ENCODE measurements at regions not wholly inside any gene's neighbourhood (a gene's known extent, or its start where the extent isn't known, plus 50 kb on each side); places are given as distances from the start of the nearest gene placed in this dataset.

DNA sequence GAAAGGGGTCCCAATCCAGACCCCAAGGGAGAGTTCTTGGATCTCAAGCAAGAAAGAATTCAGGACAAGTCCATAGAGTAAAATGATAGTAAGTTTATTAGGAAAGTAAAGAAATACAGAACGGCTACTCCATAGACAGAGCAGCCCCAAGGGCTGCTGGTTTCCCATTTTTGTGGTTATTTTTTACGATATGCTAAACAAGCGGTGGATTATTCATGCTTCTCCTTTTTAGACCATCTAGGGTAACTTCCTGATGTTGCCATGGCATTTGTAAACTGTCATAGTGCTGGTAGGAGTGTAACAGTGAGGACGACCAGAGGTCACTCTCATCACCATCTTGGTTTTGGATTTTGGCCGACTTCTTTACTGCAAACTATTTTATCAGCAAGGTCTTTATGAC, 1033.4 kb downstream of the SORCS3 start:
- ATAC-seq: no peak
- Mint-ChIP-seq H3K4me3 (no peak overlapping the region), H3K36me3 (no peaks in the 10 kb centered on the region), H3K27me3 (no peaks in the 10 kb centered on the region), H3K9me3 (peaks cover 7% of the 10 kb centered on the region), H3K27ac (no peak overlapping the region), H3K4me1 (no peaks in the 10 kb centered on the region)

DNA sequence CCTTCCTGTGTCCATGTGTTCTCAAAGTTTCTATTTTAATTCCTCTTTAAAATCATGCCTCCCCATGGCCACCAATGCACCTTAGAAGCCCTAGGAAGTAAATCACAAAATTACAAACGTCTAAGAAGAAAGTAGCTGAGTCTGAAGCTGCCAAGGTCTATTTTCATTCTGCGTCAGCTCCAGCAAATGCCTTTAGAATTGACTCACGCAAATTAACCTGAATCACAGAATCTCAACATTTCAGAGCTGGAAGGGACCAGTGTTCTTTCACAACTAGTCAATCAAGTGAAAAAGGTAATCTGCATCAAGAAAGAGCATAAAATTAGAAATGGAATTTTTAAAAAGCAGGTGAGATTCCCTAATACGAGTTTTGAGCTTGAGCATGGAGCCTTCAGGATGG, 1017.6 kb downstream of the SORCS3 start:
- no peaks in the 10 kb centered on the region for H3K27me3 Mint-ChIP-seq
- peaks cover 8% of the 10 kb centered on the region for H3K9me3 Mint-ChIP-seq
- H3K4me1 Mint-ChIP-seq: no peaks in the 10 kb centered on the region
- H3K4me3 Mint-ChIP-seq: no peak overlapping the region
- no peak for ATAC-seq
- no peak overlapping the region for H3K27ac Mint-ChIP-seq
- H3K36me3 Mint-ChIP-seq: no peaks in the 10 kb centered on the region

DNA sequence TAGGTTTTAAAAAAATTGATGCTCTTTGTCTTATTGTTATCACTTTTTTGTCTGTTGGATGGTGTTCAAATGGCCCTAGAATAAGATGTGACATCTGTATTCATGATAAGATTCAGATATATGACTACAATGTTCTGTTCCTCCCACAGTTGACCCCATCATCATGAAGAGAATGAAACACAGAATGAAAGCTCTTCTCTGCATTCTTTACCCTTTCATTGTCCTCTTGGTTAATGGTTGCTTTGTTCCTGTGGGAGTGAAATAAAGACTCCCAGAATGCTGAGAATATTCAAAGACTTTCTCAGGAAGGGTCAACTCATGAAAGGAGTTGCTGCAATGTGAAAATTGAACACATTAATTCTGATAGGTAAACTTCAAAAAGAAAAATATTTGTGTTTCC, 1015.8 kb downstream of the SORCS3 start:
- ATAC-seq: no peak
- Mint-ChIP-seq H3K36me3 (no peaks in the 10 kb centered on the region), H3K27me3 (no peaks in the 10 kb centered on the region), H3K9me3 (peaks cover 6% of the 10 kb centered on the region), H3K4me1 (no peaks in the 10 kb centered on the region), H3K4me3 (no peak overlapping the region), H3K27ac (no peak overlapping the region)

DNA sequence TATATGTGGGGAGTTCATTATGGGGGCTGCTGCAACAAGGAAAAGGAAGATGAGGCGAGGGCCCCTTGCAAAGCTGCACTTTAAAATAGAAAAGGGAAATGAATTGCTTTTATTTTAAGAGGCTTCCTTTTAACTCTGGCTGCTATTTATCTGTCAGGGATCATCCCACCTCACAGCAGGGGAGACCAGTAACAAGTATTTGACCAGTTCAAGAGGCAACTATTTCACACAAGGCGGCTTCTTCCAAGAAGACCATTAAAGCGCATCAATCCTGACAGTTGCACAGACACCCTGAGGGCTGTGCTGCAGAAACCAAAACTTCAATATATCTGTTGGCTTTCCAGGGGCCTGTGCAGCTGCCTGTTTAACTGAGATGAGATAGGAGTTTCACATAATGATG, 1009.2 kb downstream of the SORCS3 start:
- H3K36me3 Mint-ChIP-seq: no peaks in the 10 kb centered on the region
- no peak overlapping the region for H3K27ac Mint-ChIP-seq
- no peaks in the 10 kb centered on the region for H3K4me1 Mint-ChIP-seq
- H3K4me3 Mint-ChIP-seq: no peak overlapping the region
- no peaks in the 10 kb centered on the region for H3K27me3 Mint-ChIP-seq
- no peak for ATAC-seq
- no peaks in the 10 kb centered on the region for H3K9me3 Mint-ChIP-seq

DNA sequence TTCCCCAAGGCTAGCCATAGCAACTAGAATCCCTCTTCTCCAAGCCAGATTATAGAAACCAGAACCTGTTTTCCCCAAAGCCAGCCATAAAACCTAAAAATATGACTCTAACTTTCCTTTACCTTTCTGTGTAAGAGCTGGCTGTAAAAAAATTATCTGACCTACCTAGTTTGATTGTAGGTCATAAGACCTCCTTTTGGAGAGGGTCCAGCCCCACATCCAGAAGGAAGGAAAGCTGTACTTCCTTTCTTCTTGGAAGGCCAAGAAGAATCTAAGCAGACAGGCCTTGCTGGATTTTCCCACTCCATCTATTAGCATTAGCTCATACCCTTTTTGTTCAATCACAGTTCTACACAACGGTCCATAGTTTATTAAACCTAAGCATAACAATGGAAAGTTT, 1006.3 kb downstream of the SORCS3 start:
- Mint-ChIP-seq H3K4me1 (no peaks in the 10 kb centered on the region), H3K9me3 (no peaks in the 10 kb centered on the region), H3K27me3 (no peaks in the 10 kb centered on the region), H3K4me3 (no peak overlapping the region), H3K36me3 (no peaks in the 10 kb centered on the region), H3K27ac (no peak overlapping the region)
- no peak for ATAC-seq

DNA sequence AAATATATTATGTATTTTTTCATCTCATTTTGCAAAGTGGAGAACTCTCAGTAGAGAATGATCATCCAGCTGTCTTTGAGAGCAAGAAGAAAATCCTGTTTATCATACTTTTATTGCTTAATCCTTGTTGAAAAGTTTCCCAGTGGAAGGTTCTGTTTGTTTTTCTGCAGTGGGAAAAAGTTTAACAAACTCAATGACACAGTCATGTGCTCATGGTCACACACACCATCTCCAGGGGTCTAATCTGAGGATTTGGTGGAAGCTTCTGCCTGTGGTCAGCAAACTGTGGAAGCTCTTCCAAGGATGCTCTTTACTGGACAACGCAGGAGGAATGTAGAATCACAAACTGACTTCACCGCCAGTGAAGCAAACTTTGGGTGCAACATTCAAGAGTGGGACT, 1003.9 kb downstream of the SORCS3 start:
- Mint-ChIP-seq H3K36me3 (no peaks in the 10 kb centered on the region), H3K4me1 (no peaks in the 10 kb centered on the region), H3K27ac (no peak overlapping the region), H3K27me3 (no peaks in the 10 kb centered on the region), H3K9me3 (no peaks in the 10 kb centered on the region), H3K4me3 (no peak overlapping the region)
- ATAC-seq: no peak

DNA sequence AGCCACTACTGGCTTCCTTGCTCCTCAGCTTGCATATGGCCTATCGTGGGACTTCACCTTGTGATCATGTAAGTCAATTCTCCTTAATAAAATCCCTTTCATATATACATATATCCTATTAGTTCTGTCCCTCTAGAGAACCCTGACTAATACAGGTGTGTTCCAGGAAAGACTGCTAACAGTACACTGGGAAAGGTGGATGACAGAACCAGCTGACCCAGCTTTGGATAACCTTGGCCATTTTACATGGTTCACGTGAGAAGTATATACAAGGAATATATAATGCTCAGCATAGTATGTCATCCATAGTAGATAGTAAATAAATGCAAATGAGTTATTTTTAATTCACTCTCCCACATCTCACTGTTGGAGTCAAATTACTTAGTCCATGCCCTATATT, 1003.5 kb downstream of the SORCS3 start:
- no peak overlapping the region for H3K27ac Mint-ChIP-seq
- H3K9me3 Mint-ChIP-seq: no peaks in the 10 kb centered on the region
- H3K4me1 Mint-ChIP-seq: no peaks in the 10 kb centered on the region
- H3K4me3 Mint-ChIP-seq: no peak overlapping the region
- ATAC-seq: no peak
- no peaks in the 10 kb centered on the region for H3K36me3 Mint-ChIP-seq
- no peaks in the 10 kb centered on the region for H3K27me3 Mint-ChIP-seq

DNA sequence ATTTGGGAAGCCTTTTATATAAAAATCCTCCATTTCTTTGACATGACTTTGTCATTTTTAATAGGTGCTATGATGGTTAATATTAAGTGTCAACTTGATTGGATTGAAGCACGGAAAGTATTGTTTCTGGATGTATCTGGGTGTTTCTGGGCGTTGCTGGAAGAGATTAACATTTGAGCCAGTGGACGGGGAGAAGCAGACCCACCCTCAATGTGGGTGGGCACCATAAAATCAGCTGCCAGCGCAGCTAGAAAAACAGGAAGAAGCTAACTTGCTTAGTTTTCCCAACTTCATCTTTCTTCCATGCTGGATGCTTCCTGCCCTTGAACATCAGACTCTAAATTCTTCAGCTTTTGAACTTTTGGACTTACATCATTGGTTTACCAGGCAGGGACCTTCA, 1003.0 kb downstream of the SORCS3 start:
- no peaks in the 10 kb centered on the region for H3K27me3 Mint-ChIP-seq
- no peaks in the 10 kb centered on the region for H3K36me3 Mint-ChIP-seq
- no peaks in the 10 kb centered on the region for H3K9me3 Mint-ChIP-seq
- no peak overlapping the region for H3K4me3 Mint-ChIP-seq
- no peak for ATAC-seq
- no peak overlapping the region for H3K27ac Mint-ChIP-seq
- no peaks in the 10 kb centered on the region for H3K4me1 Mint-ChIP-seq

DNA sequence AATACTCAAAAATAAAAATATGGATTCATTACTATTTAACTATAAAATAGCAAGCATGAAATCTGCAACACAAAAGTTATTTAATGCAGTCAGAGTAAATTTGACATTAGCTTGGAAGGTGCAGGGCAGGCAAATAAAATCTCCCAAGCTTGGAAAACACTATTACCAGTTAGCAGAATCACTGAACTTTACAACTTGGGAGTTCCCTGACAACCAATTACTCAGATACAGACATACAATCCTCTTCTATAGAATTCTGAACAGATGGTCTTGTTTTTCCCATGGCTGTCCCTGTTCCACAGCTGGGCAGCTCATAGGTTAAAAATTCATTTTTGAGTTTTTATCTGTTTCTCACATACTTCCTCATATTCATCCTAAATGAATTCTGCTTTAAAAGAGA, 1002.6 kb downstream of the SORCS3 start:
- no peak for ATAC-seq
- H3K9me3 Mint-ChIP-seq: peaks cover 3% of the 10 kb centered on the region
- H3K27me3 Mint-ChIP-seq: no peaks in the 10 kb centered on the region
- no peaks in the 10 kb centered on the region for H3K36me3 Mint-ChIP-seq
- H3K27ac Mint-ChIP-seq: no peak overlapping the region
- H3K4me3 Mint-ChIP-seq: no peak overlapping the region
- H3K4me1 Mint-ChIP-seq: no peaks in the 10 kb centered on the region

DNA sequence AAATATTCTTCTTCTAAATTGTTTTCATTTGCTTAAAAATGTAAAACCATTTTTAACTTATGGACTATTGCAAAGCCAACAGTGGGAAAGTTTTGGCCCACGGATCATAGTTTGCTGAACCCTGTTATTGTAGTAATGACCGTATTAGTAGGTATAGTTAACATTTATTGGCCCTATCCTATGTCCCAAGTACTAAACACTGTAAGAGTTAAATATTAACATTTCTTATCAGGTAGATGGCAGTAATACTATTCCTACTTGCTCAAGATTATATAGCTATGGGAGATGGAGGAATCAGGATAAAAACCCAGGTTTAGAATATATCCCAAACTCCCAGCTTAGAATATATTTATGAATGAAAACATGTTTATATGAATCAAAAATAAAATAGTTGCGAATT, 993.2 kb downstream of the SORCS3 start:
- ATAC-seq: no peak
- H3K9me3 Mint-ChIP-seq: peaks cover 3% of the 10 kb centered on the region
- H3K4me3 Mint-ChIP-seq: no peak overlapping the region
- H3K4me1 Mint-ChIP-seq: no peaks in the 10 kb centered on the region
- no peak overlapping the region for H3K27ac Mint-ChIP-seq
- no peaks in the 10 kb centered on the region for H3K27me3 Mint-ChIP-seq
- no peaks in the 10 kb centered on the region for H3K36me3 Mint-ChIP-seq

DNA sequence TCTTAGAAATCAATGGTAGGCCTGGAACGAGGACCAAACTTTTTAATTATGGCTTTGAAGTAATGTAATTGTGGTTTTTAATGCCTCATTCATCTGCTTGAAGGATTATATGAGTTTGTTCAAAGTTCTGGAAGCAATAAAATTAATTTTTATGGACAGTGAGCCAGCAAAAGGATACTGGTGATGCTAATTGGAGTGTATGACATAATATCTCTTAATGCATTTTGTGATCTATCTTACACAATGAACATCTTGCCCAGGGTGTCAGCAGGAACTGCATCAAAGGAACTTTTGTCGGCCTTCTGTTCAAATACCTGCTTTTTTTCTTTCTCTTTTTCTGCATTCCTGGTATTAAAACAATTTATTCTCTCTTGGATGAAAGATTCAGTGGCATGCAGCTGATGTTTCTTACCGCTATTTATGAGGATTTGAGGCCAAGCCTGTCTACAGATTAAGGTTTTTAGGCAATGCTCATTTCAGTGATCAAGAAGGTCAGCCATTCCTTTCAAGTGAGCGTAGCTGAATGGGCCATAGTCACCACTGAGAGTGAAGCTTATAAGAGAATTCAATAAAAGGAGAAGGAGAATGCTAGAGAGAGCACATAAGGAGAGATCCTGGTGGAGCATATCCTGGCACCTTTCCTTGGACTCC, 974.8 kb downstream of the SORCS3 start:
- Mint-ChIP-seq H3K4me3 (no peak overlapping the region), H3K4me1 (no peaks in the 10 kb centered on the region), H3K36me3 (no peaks in the 10 kb centered on the region), H3K27ac (no peak overlapping the region), H3K9me3 (peaks cover 6% of the 10 kb centered on the region), H3K27me3 (no peaks in the 10 kb centered on the region)
- no peak for ATAC-seq

DNA sequence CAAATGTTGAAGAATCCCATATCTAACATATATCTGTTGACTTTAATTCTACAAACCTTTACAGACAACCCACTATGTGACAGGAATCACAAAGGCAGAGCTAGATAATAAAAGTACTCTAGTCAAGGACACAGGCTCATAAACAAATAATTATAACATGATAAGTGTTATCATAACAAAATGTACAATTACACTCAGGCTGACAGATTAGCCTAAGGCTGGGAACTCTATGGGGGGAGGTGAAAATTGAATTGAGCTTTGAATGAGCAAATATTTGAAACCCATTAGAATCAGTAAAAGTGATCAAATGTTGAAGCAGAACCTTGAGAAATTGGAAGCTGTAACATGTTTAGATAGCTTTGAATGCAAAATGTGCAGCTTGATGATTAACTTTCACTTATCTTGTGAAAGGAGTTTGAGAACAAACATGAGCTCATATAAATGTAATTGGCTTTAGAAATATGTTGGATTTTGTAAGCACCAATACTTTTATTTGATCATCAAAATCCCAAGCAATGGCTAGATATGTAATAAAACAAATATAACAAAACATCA, 970.2 kb downstream of the SORCS3 start:
- Mint-ChIP-seq H3K36me3 (no peaks in the 10 kb centered on the region), H3K9me3 (peaks cover 3% of the 10 kb centered on the region), H3K27me3 (no peaks in the 10 kb centered on the region), H3K27ac (no peak overlapping the region), H3K4me3 (no peak overlapping the region), H3K4me1 (no peaks in the 10 kb centered on the region)
- ATAC-seq: no peak

DNA sequence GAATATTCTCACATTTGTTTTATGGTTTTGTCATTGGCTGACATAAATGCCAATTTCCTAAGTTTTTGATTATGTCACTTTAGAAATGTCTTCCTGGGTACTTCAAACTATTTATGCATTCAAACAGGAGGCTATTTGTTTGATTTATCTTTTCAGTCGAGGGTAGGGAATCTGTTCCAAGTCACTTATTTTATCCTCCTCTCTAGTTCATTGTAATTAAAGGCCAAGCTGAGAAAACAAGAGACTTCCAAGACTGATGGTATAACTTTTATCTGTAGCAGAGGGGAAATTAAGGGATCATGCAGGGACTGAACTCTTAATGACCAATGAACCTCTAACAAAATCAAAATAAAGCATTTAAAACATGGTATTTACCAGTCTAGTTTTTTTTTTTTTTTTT, 968.4 kb downstream of the SORCS3 start:
- Mint-ChIP-seq H3K4me3 (no peak overlapping the region), H3K4me1 (no peaks in the 10 kb centered on the region), H3K27me3 (no peaks in the 10 kb centered on the region), H3K27ac (no peak overlapping the region), H3K9me3 (peaks cover 5% of the 10 kb centered on the region), H3K36me3 (no peaks in the 10 kb centered on the region)
- no peak for ATAC-seq

DNA sequence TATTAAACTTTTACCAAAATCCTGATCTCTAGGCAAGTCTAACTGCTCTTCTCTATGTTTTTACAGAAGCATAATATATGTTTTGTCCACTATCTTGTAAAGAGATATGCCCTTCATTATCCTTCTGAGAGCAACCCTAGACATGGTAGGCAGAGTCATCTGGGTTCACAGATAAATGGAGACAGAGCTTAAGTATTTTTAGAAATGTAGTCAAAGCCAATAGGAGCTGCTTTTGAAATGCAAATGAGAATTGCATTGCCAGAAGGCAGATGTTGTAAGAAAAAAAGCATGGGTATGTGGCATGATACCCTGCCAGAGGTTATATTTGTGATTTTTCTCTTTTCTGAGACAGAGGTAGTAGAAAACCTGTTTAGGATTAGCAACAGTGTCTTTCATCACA, 964.8 kb downstream of the SORCS3 start:
- H3K27me3 Mint-ChIP-seq: no peaks in the 10 kb centered on the region
- no peak overlapping the region for H3K27ac Mint-ChIP-seq
- H3K36me3 Mint-ChIP-seq: no peaks in the 10 kb centered on the region
- ATAC-seq: no peak
- H3K4me1 Mint-ChIP-seq: no peaks in the 10 kb centered on the region
- no peak overlapping the region for H3K4me3 Mint-ChIP-seq
- peaks cover 10% of the 10 kb centered on the region for H3K9me3 Mint-ChIP-seq

DNA sequence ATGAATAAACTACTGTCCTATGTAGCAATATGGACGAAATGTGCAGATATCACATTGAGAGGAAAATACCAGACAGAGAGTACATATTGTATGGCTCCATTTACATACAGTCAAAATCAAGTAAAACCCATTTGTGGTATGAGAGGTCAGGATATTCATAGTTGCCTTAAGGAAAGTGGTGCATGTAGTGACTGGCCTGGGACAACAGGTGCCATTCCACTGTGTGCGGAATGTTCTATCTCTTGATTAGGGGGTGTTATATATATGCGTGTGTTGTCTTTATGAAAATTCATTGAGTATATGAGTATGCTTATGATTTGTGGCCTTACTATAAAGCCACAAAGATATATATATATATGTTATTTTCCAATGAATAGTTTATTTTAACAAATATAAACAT, 964.0 kb downstream of the SORCS3 start:
- peaks cover 11% of the 10 kb centered on the region for H3K9me3 Mint-ChIP-seq
- H3K36me3 Mint-ChIP-seq: no peaks in the 10 kb centered on the region
- no peak overlapping the region for H3K27ac Mint-ChIP-seq
- no peaks in the 10 kb centered on the region for H3K4me1 Mint-ChIP-seq
- H3K27me3 Mint-ChIP-seq: no peaks in the 10 kb centered on the region
- H3K4me3 Mint-ChIP-seq: no peak overlapping the region
- ATAC-seq: no peak

DNA sequence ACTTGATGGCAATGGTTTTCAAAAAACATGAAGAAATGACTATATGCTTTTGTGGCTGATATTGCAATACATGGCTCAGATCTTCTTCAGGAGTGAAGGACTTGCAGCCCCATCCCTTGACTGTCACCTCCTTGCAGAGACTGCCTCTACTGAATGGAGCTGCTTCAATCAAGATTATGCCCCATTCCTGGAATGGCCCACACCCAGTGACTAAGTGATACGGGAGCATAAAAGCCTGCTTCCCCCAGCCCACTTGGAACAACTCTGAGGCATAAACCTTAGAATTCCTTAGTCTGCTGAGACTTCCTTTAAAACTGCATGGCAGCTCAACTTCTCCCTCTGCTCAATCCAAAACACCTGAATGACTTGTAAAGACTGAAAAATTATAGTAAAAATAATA, 957.1 kb downstream of the SORCS3 start:
- Mint-ChIP-seq H3K27ac (no peak overlapping the region), H3K27me3 (no peaks in the 10 kb centered on the region), H3K9me3 (peaks cover 12% of the 10 kb centered on the region), H3K4me1 (no peaks in the 10 kb centered on the region), H3K4me3 (no peak overlapping the region), H3K36me3 (no peaks in the 10 kb centered on the region)
- ATAC-seq: no peak

DNA sequence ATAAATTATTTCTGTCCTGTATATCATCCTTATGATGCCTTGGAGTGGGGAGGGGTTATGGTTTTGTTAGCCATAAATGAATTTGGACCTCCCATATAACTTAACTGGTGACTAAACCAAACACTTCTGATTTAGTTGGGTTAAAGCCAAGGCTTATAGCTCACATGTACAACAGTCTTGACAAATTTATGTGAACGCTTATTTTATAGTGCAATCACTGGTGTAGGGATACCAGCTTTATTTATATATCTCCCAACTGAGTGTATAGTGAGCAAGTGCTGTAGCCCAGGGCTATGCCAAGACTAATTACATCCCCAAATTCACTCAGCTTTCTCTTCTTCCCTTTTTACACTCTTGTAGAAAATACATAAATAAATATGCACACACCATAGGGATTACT, 956.2 kb downstream of the SORCS3 start:
- no peak for ATAC-seq
- Mint-ChIP-seq H3K9me3 (peaks cover 8% of the 10 kb centered on the region), H3K4me1 (no peaks in the 10 kb centered on the region), H3K4me3 (no peak overlapping the region), H3K36me3 (no peaks in the 10 kb centered on the region), H3K27me3 (no peaks in the 10 kb centered on the region), H3K27ac (no peak overlapping the region)
